Stimulated activated CD8-positive, alpha-beta memory T cell treated with anti-CD3 and anti-CD28 coated beads, Interleukin-15, amount 100 ng/mL, for 1 hour (primary cell): ENCODE measurements at regions not wholly inside any gene's neighbourhood (a gene's known extent, or its start where the extent isn't known, plus 50 kb on each side); places are given as distances from the start of the nearest gene placed in this dataset.
"Not testable (repeated sequence)": the region's sequence is repeated elsewhere in the genome, so short reads cannot be mapped to it uniquely, and the experiment has no call there.

ENCODE experiments used
- DNase-seq: peaks from one replicate; pipeline ENCODE4 v3.0.0-alpha.2; 2020; ENCODE audit warnings: low read depth

- DNase-seq: no peak
These were observed 284.0 kb downstream of the TMEM38B start for GRCh38 chr9:105978336-105978735.

GRCh38 chr9:105978826-105979225 is 284.5 kb downstream of the TMEM38B start:
- no peak for DNase-seq

GRCh38 chr9:105979290-105979689 is 284.9 kb downstream of the TMEM38B start:
- no peak for DNase-seq

GRCh38 chr9:105984714-105985113 is 290.4 kb downstream of the TMEM38B start:
- DNase-seq: no peak

GRCh38 chr9:105993116-105993854 is 298.9 kb downstream of the TMEM38B start:
- DNase-seq: no peak

- no peak for DNase-seq
These were observed 299.8 kb downstream of the TMEM38B start for GRCh38 chr9:105993921-105994715.

- DNase-seq: no peak
These were observed 300.6 kb downstream of the TMEM38B start for GRCh38 chr9:105994970-105995369.

- no peak for DNase-seq
These were observed 322.9 kb downstream of the TMEM38B start for GRCh38 chr9:106017198-106017740.

GRCh38 chr9:106019039-106019680 is 324.8 kb downstream of the TMEM38B start:
- DNase-seq: no peak

- DNase-seq: no peak
These were observed 325.4 kb downstream of the TMEM38B start for GRCh38 chr9:106019702-106020101.

GRCh38 chr9:106020186-106020585 is 325.8 kb downstream of the TMEM38B start:
- no peak for DNase-seq

- DNase-seq: no peak
These were observed 329.1 kb downstream of the TMEM38B start for GRCh38 chr9:106023455-106023854.

- no peak for DNase-seq
These were observed 331.1 kb downstream of the TMEM38B start for GRCh38 chr9:106025453-106025852.

- not testable (repeated sequence) for DNase-seq
These were observed 335.8 kb downstream of the TMEM38B start for GRCh38 chr9:106030146-106030545.

- DNase-seq: no peak
These were observed 338.6 kb downstream of the TMEM38B start for GRCh38 chr9:106032978-106033377.

- no peak for DNase-seq
These were observed 341.5 kb downstream of the TMEM38B start for GRCh38 chr9:106035806-106036205.

GRCh38 chr9:106038266-106039001 is 344.1 kb downstream of the TMEM38B start:
- no peak for DNase-seq

GRCh38 chr9:106039151-106039935 is 345.0 kb downstream of the TMEM38B start:
- no peak for DNase-seq

GRCh38 chr9:106041920-106042319 is 347.6 kb downstream of the TMEM38B start:
- not testable (repeated sequence) for DNase-seq

GRCh38 chr9:106051545-106051944 is 357.2 kb downstream of the TMEM38B start:
- DNase-seq: no peak

GRCh38 chr9:106052166-106052565 is 357.8 kb downstream of the TMEM38B start:
- no peak for DNase-seq
